ENCODE measurements at regions not wholly inside any gene's neighbourhood (a gene's known extent, or its start where the extent isn't known, plus 50 kb on each side); places are given as distances from the start of the nearest gene placed in this dataset.

GRCh38 chr12:11568762-11569478, 80.6 kb upstream of the ETV6 start:
- DNase-seq: no peak

- no peak for DNase-seq
Observed at GRCh38 chr12:11569716-11570115, 79.8 kb upstream of the ETV6 start.

- DNase-seq: no peak
Observed at GRCh38 chr12:11573880-11574279, 75.6 kb upstream of the ETV6 start.

- DNase-seq: peak; percentile 57 to 74
Observed at GRCh38 chr12:11576104-11576503, 73.4 kb upstream of the ETV6 start.

GRCh38 chr12:11577658-11578260, 71.7 kb upstream of the ETV6 start:
- DNase-seq: no peak

GRCh38 chr12:11578461-11578993, 70.9 kb upstream of the ETV6 start:
- DNase-seq: peak in 1 of 2 donors; percentile 22

- DNase-seq: peak; percentile 96 to 99
Observed at GRCh38 chr12:11580125-11580751, 69.2 kb upstream of the ETV6 start.

GRCh38 chr12:11581179-11581755, 68.2 kb upstream of the ETV6 start:
- peak; percentile 83 for DNase-seq

- DNase-seq: peak; percentile 84 to 86
Observed at GRCh38 chr12:11584221-11584855, 65.1 kb upstream of the ETV6 start.

- no peak for DNase-seq
Observed at GRCh38 chr12:11592484-11592883, 57.0 kb upstream of the ETV6 start.

- no peak for DNase-seq
Observed at GRCh38 chr12:11593013-11593412, 56.5 kb upstream of the ETV6 start.

- peak; percentile 49 to 69 for DNase-seq
Observed at GRCh38 chr12:11595080-11595479, 54.4 kb upstream of the ETV6 start.

- DNase-seq: peak; percentile 19 to 87
Observed at GRCh38 chr12:11596141-11596540, 53.3 kb upstream of the ETV6 start.

GRCh38 chr12:11598900-11599299, 50.6 kb upstream of the ETV6 start:
- no peak for DNase-seq

Data from inflammatory macrophage (primary cell).